Endothelial cell of umbilical vein (primary cell): ENCODE measurements at regions not wholly inside any gene's neighbourhood (a gene's known extent, or its start where the extent isn't known, plus 50 kb on each side); places are given as distances from the start of the nearest gene placed in this dataset.

Source experiments
- BruUV-seq: library from RNA; stranded (reverse); fragments of 400-500 nt; replicated peaks from 2 replicates; lab custom pipeline; 2021; lab: Mats Ljungman, UMichigan
- CTCF ChIA-PET: fragments of 300-600, 350-600 bp; sonication (Branson Sonifier 250); formaldehyde crosslinking; loops from one replicate; lab custom pipeline; 2021; ENCODE audit warnings: antibody characterized with exemption, inconsistent platforms; lab: Charles Lee
- POLR2A ChIA-PET: fragments of 300-600, 350-600 bp; sonication (Branson Sonifier 250); formaldehyde crosslinking; loops from one replicate; lab custom pipeline; 2021; ENCODE audit warnings: antibody characterized with exemption, inconsistent platforms; lab: Charles Lee
- DNase-seq: peaks from one replicate; pipeline ENCODE4 v3.0.0-alpha.2; 2011; ENCODE audit warnings: low read depth, low spot score
- FAIRE-seq: peaks from 2 replicates; lab custom pipeline; 2011; peaks lifted over from hg19 to GRCh38; lab: Jason Lieb, UNC
- H2AFZ ChIP-seq: 2 replicates; pipeline ENCODE4 v1.6.0; 2012; ENCODE audit warnings: low read depth, low read length, control low read depth, inconsistent platforms
- H3K27ac ChIP-seq: 2 replicates; pipeline ENCODE4 v1.5.1; 2011; ENCODE audit warnings: low read depth, mild to moderate bottlenecking, control low read depth, low read length, moderate library complexity; ENCODE audit not compliant: insufficient read depth
- H3K27me3 ChIP-seq, 2 experiments: 2 replicates each; pipeline versions ENCODE4 v1.6.0 to v1.6.1; 2011; ENCODE audit warnings: low read length in 2 of 2, mixed read lengths in 1 of 2; ENCODE audit not compliant: control insufficient read depth in 2 of 2, insufficient read depth in 2 of 2
- H3K36me3 ChIP-seq, 2 experiments: 2 replicates in 1 of 2; 3 replicates in 1 of 2; pipeline ENCODE4 v1.5.1; 2011; ENCODE audit warnings: low read length in 2 of 2, mild to moderate bottlenecking in 1 of 2, moderate library complexity in 1 of 2; ENCODE audit not compliant: control insufficient read depth in 2 of 2, insufficient read depth in 2 of 2; ENCODE audit errors: extremely low read depth in 1 of 2
- H3K4me1 ChIP-seq: 3 replicates; pipeline ENCODE4 v1.5.1; 2011; ENCODE audit warnings: mild to moderate bottlenecking, low read length; ENCODE audit not compliant: control insufficient read depth, insufficient read depth; ENCODE audit errors: extremely low read depth
- H3K4me2 ChIP-seq: 2 replicates; pipeline ENCODE4 v1.6.1; 2011; ENCODE audit warnings: low read length, control low read depth, mixed read lengths; ENCODE audit not compliant: insufficient read depth
- H3K4me3 ChIP-seq, 3 experiments: fragments of 200-600 bp in 1 of 3; sonication (generic), shearing (Covaris generic) in 1 of 3; replicated peaks in 1 of 3; 2 replicates each; pipeline ENCODE4 v1.5.1; 2011 to 2016; ENCODE audit warnings: control low read depth in 3 of 3, low read length in 3 of 3, mild to moderate bottlenecking in 2 of 3, inconsistent platforms in 1 of 3, low read depth in 1 of 3, moderate library complexity in 1 of 3; ENCODE audit not compliant: insufficient read depth in 1 of 3
- H3K79me2 ChIP-seq: 2 replicates; pipeline ENCODE4 v1.6.0; 2012; ENCODE audit warnings: low read length, inconsistent platforms; ENCODE audit not compliant: control insufficient read depth, insufficient read depth
- H3K9ac ChIP-seq: replicated peaks from 2 replicates; pipeline ENCODE3; 2011; ENCODE audit warnings: low read length, control low read depth; ENCODE audit not compliant: insufficient read depth; ENCODE audit errors: extremely low read depth
- H3K9me1 ChIP-seq: replicated peaks from 3 replicates; pipeline ENCODE4 v1.6.0; 2011; ENCODE audit warnings: mild to moderate bottlenecking, low read length; ENCODE audit not compliant: control insufficient read depth, insufficient read depth; ENCODE audit errors: extremely low read depth
- H3K9me3 ChIP-seq: replicated peaks from 2 replicates; pipeline ENCODE4 v1.5.1; 2012; ENCODE audit warnings: low read length, inconsistent platforms; ENCODE audit not compliant: control insufficient read depth, insufficient read depth
- H4K20me1 ChIP-seq: replicated peaks from 2 replicates; pipeline ENCODE3; 2011; ENCODE audit warnings: mild to moderate bottlenecking, low read length; ENCODE audit not compliant: control insufficient read depth, insufficient read depth; ENCODE audit errors: extremely low read depth
- EZH2 ChIP-seq: IDR thresholded peaks from 2 replicates; pipeline ENCODE4 v1.6.1; 2012; ENCODE audit warnings: borderline replicate concordance, low read depth, mild to moderate bottlenecking, moderate library complexity, low read length, inconsistent platforms; ENCODE audit not compliant: severe bottlenecking
- FOS ChIP-seq: IDR thresholded peaks from 2 replicates; pipeline ENCODE4 v1.6.1; 2011; ENCODE audit warnings: mild to moderate bottlenecking, low read length, moderate library complexity, borderline replicate concordance; ENCODE audit not compliant: insufficient read depth
- GATA2 ChIP-seq: IDR thresholded peaks from 2 replicates; pipeline ENCODE4 v1.7.0; 2011; ENCODE audit warnings: low read depth, mild to moderate bottlenecking, moderate library complexity, mixed read lengths, low read length; ENCODE audit not compliant: insufficient read length, insufficient read depth
- JUN ChIP-seq: IDR thresholded peaks from 2 replicates; pipeline ENCODE4 v1.6.1; 2011; ENCODE audit warnings: borderline replicate concordance, low read depth; ENCODE audit not compliant: insufficient read length, insufficient read depth
- MYC ChIP-seq: IDR thresholded peaks from one replicate; pipeline ENCODE4 v1.6.1; 2011; ENCODE audit warnings: mild to moderate bottlenecking, low read depth, low read length
- POLR2A ChIP-seq: IDR thresholded peaks from 2 replicates; pipeline ENCODE4 v1.6.1; 2012; ENCODE audit warnings: low read depth, mild to moderate bottlenecking, control low read depth, low read length
- POLR2AphosphoS5 ChIP-seq: IDR thresholded peaks from 2 replicates; pipeline ENCODE4 v1.6.1; 2012; ENCODE audit warnings: low read depth, mild to moderate bottlenecking, control low read depth, low read length, moderate library complexity; ENCODE audit not compliant: insufficient read depth
- dilution Hi-C: fragments of 300-500 bp; cut with MboI; formaldehyde crosslinking; loops from one replicate; pipeline ENCODE4 v1.15.0; 2019; ENCODE audit warnings: low sequenced_read_pairs; ENCODE audit not compliant: extremely low pct_ligation_motif_present
- intact Hi-C: fragments of 100-400 bp; cut with micrococcal nuclease; formaldehyde crosslinking; loops from one replicate; pipeline ENCODE4 v1.10.0; 2022
- TF ChIP-seq, protein P1 (sequence below): IDR thresholded peaks from 2 replicates; pipeline ENCODE4 v1.6.1; 2011; ENCODE audit not compliant: insufficient read depth, insufficient read length
- TF ChIP-seq, protein P2 (sequence below), 2 donors: IDR thresholded peaks; 1 replicate in 1 of 2; 2 replicates in 1 of 2; pipeline ENCODE4 v1.5.1; 2011; ENCODE audit warnings: low read length in 2 of 2, mild to moderate bottlenecking in 2 of 2, moderate library complexity in 2 of 2, control low read depth in 1 of 2, inconsistent platforms in 1 of 2, low read depth in 1 of 2; ENCODE audit not compliant: insufficient read depth in 1 of 2; ENCODE audit errors: extremely low read depth in 1 of 2

DNA sequence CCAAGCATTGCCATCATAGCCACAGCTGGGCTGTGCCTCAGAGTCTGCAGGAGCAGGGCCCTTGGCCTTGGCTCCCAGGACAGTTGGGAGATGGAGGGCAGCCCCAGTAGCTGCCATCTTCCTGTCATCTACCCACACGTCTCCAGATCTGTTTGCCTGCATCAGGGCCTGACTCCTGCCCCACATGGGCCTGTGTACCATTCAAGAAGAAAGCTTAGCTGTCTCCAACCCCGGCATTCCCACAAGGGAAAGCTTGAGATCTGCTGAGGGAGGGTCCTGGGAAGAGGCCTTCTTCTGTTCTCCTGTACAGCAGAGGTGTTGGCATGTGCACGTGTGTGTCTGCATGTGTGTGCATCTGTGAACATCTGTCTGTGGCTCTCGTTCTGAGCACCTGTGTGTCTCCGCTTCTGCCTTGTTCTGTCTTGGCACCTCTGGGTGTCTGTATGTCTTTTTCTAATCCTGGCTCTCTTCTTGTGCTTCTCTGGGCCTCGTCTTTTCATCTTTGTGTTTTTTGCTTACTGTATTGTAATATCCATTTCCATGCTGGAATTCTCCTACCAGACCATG, 122.2 kb downstream of the MRM1 start:
- CTCF ChIA-PET = interaction anchor here (1.2 kb wide), 1 partner anchor 324 kb away, joined by 5 read pairs; no protein-coding TSS in a partner anchor
- POLR2A ChIA-PET = no interaction called here
- dilution Hi-C loops (no loop called here), intact Hi-C loops (no loop called here)
- no peaks in the 10 kb centered on the region for H4K20me1 ChIP-seq
- no peak overlapping the region for H3K4me2 ChIP-seq
- no peaks in the 10 kb centered on the region for H3K36me3 ChIP-seq
- H3K9ac ChIP-seq = no peak overlapping the region
- BruUV-seq = no TSS peak
- no peaks in the 10 kb centered on the region for H3K9me1 ChIP-seq
- no peak overlapping the region for H3K27ac ChIP-seq
- FAIRE-seq (no peak), DNase-seq (no peak)
- H3K27me3 ChIP-seq = peaks cover 17 to 38% of the 10 kb centered on the region in 2 experiments
- H3K4me3 ChIP-seq = no peak overlapping the region
- no peak for TF ChIP-seq POLR2A
- TF ChIP-seq EZH2 = no peak
- TF ChIP-seq, protein P1, sequence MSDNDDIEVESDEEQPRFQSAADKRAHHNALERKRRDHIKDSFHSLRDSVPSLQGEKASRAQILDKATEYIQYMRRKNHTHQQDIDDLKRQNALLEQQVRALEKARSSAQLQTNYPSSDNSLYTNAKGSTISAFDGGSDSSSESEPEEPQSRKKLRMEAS = no peak
- TF ChIP-seq POLR2AphosphoS5 = no peak
- no peak for TF ChIP-seq MYC
- TF ChIP-seq JUN = no peak
- no peak for TF ChIP-seq FOS
- TF ChIP-seq, protein P2, sequence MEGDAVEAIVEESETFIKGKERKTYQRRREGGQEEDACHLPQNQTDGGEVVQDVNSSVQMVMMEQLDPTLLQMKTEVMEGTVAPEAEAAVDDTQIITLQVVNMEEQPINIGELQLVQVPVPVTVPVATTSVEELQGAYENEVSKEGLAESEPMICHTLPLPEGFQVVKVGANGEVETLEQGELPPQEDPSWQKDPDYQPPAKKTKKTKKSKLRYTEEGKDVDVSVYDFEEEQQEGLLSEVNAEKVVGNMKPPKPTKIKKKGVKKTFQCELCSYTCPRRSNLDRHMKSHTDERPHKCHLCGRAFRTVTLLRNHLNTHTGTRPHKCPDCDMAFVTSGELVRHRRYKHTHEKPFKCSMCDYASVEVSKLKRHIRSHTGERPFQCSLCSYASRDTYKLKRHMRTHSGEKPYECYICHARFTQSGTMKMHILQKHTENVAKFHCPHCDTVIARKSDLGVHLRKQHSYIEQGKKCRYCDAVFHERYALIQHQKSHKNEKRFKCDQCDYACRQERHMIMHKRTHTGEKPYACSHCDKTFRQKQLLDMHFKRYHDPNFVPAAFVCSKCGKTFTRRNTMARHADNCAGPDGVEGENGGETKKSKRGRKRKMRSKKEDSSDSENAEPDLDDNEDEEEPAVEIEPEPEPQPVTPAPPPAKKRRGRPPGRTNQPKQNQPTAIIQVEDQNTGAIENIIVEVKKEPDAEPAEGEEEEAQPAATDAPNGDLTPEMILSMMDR (IDR thresholded peaks at IDR 0.05; ENCODE audit: extremely low read depth in 1 of 2, insufficient read depth in 1 of 2, low read depth in 1 of 2, low read length in 2 of 2) = no peak
- TF ChIP-seq GATA2 = no peak
- H3K79me2 ChIP-seq = no peaks in the 10 kb centered on the region
- H3K4me1 ChIP-seq = peaks cover 7% of the 10 kb centered on the region
- H3K9me3 ChIP-seq = no peaks in the 10 kb centered on the region
- no peak overlapping the region for H2AFZ ChIP-seq
